GF-D8 (cell line): ENCODE measurements at regions not wholly inside any gene's neighbourhood (a gene's known extent, or its start where the extent isn't known, plus 50 kb on each side); places are given as distances from the start of the nearest gene placed in this dataset.

Experiments
- DNase-seq: peaks from one replicate; lab custom pipeline; 2025; lab: John Stamatoyannopoulos, UW

- DNase-seq = no peak
Measured at GRCh38 chr11:91459840-91460239, 764.8 kb upstream of the FAT3 start.

GRCh38 chr11:91446267-91446666 is 778.4 kb upstream of the FAT3 start:
- DNase-seq = no peak

GRCh38 chr11:91435694-91436395 is 788.8 kb upstream of the FAT3 start:
- no peak for DNase-seq

GRCh38 chr11:91433284-91434010 is 791.2 kb upstream of the FAT3 start:
- DNase-seq = no peak

DNA sequence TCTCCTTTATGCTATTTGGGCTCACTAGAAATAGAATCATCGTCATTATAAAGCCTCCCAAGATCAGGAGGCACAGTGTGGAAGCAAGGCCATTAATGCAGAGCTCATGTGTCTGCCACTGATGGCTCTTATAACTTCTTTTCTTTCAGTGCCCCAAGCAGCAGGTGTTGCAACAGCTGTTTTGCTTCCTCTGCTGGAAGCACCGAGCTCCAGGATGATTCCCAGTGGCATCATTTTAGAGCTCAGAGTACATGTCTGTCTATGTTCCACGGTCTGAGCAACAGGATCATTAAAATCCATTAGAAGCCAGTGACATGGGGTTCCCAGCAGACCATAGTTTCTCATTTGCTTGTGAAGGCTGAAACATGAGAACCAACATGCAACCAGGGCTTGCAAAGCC is 803.0 kb upstream of the FAT3 start:
- no peak for DNase-seq

DNA sequence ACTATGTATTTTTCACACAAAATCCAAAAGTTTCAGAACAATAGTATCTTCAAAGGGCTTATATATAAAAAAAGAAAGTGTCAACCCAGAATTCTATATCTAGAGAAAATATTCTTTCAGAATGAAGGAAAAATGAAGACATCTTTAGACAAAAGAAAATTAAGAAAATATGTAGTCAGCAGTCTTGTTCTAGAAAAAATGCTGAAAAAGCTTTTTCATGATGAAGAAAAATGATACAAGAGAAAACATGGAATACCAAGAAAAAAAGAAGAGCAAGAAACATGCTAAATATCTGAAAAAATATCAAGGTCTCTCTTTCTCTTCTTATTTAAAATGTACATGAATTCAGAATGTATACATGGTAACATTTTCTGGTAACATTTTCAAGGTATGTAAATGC is 816.8 kb upstream of the FAT3 start:
- DNase-seq = no peak

GRCh38 chr11:91406009-91406408 is 818.6 kb upstream of the FAT3 start:
- no peak for DNase-seq

GRCh38 chr11:91404344-91404743 is 820.3 kb upstream of the FAT3 start:
- no peak for DNase-seq

DNA sequence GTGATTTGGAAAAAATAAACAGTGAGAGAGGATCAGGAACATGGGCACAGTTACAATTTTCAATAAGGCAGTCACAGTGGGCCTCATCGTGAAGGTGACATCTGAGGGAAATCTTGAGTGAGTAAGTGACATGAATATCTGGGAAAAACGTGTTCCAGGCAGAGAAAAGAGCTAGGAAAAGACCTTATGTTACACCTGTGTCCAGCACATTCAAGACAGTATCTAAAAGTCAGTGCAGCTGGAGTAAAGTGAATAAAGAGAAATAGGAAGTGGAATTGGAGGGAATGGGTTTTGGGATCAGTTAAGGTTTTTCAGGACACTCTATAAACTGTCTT is 827.5 kb upstream of the FAT3 start:
- no peak for DNase-seq

- DNase-seq = no peak
Measured at GRCh38 chr11:91396236-91397133, 828.1 kb upstream of the FAT3 start.

DNA sequence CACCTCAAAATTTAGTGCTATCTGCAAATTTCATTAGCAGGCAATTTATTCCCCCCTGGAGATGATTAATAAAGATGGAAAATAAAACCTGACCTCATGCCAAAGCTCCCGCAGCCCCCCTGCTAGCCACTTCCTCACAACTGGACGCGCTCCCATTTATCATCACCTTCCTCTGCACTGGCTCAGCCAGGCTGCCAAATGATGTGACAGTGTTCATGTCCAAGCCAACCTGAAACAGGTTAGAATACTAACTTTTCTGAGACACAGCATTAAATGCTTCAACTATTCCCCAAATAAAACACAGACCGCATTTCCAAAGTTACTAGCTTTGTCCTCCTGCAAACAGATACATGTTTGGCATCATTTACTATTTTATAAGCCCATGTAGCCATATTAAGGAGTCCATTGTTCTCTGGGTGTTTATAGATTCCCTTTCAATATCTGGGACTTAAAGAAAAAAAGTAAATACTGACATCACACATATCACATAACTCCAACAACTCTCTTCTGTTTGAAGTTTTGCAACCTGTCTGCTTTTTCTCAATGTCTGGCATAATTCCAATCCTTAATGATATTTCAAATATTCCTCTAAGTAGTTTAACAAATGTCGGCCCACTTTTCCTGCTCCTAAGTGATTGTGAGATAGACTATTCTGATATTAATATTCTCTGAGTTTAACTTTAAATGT is 829.7 kb upstream of the FAT3 start:
- no peak for DNase-seq

- DNase-seq = no peak
Measured at GRCh38 chr11:91394073-91394726, 830.4 kb upstream of the FAT3 start.

GRCh38 chr11:91382946-91383345 is 841.7 kb upstream of the FAT3 start:
- no peak for DNase-seq

- DNase-seq = no peak
Measured at GRCh38 chr11:91374794-91375193, 849.8 kb upstream of the FAT3 start.

GRCh38 chr11:91373497-91373896 is 851.1 kb upstream of the FAT3 start:
- DNase-seq = no peak

- no peak for DNase-seq
Measured at GRCh38 chr11:91366816-91367215, 857.8 kb upstream of the FAT3 start.

DNA sequence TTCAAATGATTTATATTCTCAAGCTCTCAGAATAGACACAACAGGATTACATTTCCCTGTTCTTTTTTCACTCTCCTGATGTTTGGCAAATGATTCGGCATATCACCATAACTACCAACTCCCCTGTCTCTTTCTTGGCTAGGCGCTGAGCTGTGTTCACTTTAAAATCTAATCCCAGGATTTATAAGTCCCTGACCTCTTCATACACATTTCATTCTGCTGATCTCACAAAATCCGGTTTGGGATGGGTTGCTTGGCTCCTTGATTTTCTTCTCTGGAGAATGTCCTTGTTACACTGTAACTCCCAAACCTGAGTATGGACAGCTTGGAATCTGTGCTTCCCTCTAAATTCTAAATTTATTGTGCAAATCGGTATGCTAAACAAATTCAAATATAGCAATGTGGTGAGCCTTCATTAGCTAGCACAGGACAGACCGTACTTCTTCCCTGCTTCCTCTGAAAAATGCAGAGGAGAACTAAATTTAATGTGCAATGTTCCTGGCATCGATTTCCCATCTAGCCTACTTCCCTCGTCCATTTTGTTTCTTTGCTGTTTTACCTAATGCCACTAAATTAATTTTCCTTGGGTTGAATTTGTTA is 858.5 kb upstream of the FAT3 start:
- DNase-seq = no peak

DNA sequence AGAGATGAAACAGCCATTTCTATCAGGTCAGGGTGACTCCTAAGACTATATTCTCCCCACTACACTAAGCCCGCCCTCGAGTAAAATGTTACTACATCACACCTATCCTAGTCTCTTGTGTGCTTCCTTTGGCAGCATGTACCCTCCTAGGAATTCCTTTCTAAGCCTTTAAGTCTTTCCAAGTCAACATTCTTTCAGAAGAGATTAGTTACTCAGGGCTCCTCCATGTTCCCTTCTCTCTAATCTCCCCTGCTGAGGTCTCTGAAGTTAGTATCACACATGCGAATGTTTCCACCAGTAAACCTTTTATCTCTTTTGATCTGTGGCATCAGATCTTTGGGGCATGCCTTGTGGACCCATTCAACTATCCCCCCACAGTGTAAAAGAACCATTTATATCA is 873.7 kb upstream of the FAT3 start:
- DNase-seq = no peak

- no peak for DNase-seq
Measured at GRCh38 chr11:91326751-91327150, 897.9 kb upstream of the FAT3 start.

GRCh38 chr11:91326280-91326679 is 898.3 kb upstream of the FAT3 start:
- DNase-seq = no peak

DNA sequence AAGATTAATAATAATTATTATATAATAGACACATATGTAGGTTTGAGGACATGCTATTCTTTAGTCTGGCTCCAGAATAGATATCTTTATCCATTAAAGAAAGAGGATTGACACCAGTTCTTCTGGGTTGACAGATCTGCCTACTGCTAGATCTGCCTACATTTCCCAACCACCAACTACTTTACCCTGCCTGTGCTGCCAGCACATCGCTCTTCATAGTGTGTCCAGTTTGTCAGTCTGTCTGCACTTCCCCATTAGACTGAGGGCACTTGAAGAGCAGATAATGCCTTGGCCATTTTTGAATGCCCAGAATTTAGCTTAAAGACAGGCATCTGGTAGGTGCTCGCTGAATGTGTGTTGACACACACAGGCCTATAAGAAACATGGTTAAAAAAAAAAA is 910.1 kb upstream of the FAT3 start:
- no peak for DNase-seq
